Astrocyte (in vitro differentiated cells and primary cell): ENCODE measurements at regions not wholly inside any gene's neighbourhood (a gene's known extent, or its start where the extent isn't known, plus 50 kb on each side); places are given as distances from the start of the nearest gene placed in this dataset.

ENCODE experiments used
- EZH2 ChIP-seq: IDR thresholded peaks from 2 replicates; pipeline ENCODE4 v1.6.1; 2012; ENCODE audit warnings: mild to moderate bottlenecking, low read length, inconsistent platforms; ENCODE audit not compliant: insufficient read depth
- TF ChIP-seq, protein P1 (sequence below): IDR thresholded peaks from 2 replicates; pipeline ENCODE4 v1.5.1; 2011; ENCODE audit warnings: low read depth, mild to moderate bottlenecking, inconsistent platforms, low read length, moderate library complexity; ENCODE audit not compliant: insufficient read depth

DNA sequence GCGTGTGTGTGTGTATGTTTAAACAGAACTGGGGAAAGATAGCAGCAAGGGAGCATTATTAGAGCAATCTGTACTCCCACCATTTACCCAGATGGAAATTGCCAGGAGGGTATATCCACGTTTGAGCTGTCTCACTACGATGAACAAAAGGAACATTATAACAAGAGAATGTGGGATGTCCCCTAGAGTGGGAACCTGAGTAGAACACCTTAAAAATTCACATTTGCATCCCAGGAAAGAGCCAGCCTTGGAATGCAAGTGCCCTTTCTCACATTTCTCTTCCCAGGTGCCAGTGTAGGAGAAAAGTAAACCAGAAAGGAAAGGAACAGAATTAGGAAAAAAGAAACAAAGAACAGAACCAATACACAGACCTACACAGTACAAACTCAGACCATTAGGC is 95.3 kb upstream of the PTPRZ1 start:
- TF ChIP-seq, protein P1, sequence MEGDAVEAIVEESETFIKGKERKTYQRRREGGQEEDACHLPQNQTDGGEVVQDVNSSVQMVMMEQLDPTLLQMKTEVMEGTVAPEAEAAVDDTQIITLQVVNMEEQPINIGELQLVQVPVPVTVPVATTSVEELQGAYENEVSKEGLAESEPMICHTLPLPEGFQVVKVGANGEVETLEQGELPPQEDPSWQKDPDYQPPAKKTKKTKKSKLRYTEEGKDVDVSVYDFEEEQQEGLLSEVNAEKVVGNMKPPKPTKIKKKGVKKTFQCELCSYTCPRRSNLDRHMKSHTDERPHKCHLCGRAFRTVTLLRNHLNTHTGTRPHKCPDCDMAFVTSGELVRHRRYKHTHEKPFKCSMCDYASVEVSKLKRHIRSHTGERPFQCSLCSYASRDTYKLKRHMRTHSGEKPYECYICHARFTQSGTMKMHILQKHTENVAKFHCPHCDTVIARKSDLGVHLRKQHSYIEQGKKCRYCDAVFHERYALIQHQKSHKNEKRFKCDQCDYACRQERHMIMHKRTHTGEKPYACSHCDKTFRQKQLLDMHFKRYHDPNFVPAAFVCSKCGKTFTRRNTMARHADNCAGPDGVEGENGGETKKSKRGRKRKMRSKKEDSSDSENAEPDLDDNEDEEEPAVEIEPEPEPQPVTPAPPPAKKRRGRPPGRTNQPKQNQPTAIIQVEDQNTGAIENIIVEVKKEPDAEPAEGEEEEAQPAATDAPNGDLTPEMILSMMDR = no peak
- TF ChIP-seq EZH2 = no peak
